HCT116 (cell line): ENCODE measurements at regions not wholly inside any gene's neighbourhood (a gene's known extent, or its start where the extent isn't known, plus 50 kb on each side); places are given as distances from the start of the nearest gene placed in this dataset.
A peak's percentile ranks its signal among the peaks of the same experiment; 100 is the strongest.
"Not testable (repeated sequence)": the region's sequence is repeated elsewhere in the genome, so short reads cannot be mapped to it uniquely, and the experiment has no call there.

Experiments used
- ATAC-seq: fragments of 200-7000 bp; cut with Tn5 transposase; 2 replicates; pipeline ENCODE4 v1.9.1; 2020; ENCODE audit warnings: mild to moderate bottlenecking, moderate library complexity
- BruUV-seq: library from RNA; stranded (reverse); fragments of 400-500 nt; replicated peaks from 2 replicates; lab custom pipeline; 2021; lab: Mats Ljungman, UMichigan
- CTCF ChIA-PET: fragments of 300-600 bp; sonication (Branson Sonifier 250); formaldehyde crosslinking; loops from one replicate; lab custom pipeline; 2021; ENCODE audit warnings: antibody characterized with exemption; lab: Charles Lee
- POLR2A ChIA-PET: fragments of 300-600, 350-600 bp; sonication (Branson Sonifier 250); formaldehyde crosslinking; loops from one replicate; lab custom pipeline; 2021; ENCODE audit warnings: antibody characterized with exemption; lab: Charles Lee
- RAD21 ChIA-PET, 2 experiments: fragments of 300-600 bp; sonication (Branson Sonifier 250); formaldehyde crosslinking; loops; one replicate each; lab custom pipeline; 2023; ENCODE audit warnings: low total read pairs in 2 of 2; ENCODE audit not compliant: uncharacterized antibody in 2 of 2, unreplicated experiment in 2 of 2, low non-redundant PET in 1 of 2; lab: Charles Lee
- DNase-seq: peaks from one replicate; pipeline ENCODE4 v3.0.0-alpha.2; 2010; ENCODE audit warnings: low read depth, low spot score
- H2AFZ ChIP-seq: fragments of 200-600 bp; shearing (Covaris generic), sonication (generic); 2 replicates; pipeline ENCODE4 v1.6.1; 2017; ENCODE audit warnings: low read depth, mixed run types, mixed read lengths, antibody characterized with exemption, low read length; ENCODE audit not compliant: poor library complexity, severe bottlenecking
- H3K27ac ChIP-seq: 2 replicates; pipeline ENCODE4 v1.5.1; 2012; ENCODE audit warnings: low read depth, low read length
- H3K27me3 ChIP-seq: fragments of 200-600 bp; sonication (generic); 2 replicates; pipeline ENCODE4 v1.6.1; 2016; ENCODE audit warnings: mixed run types, low read length, mixed read lengths; ENCODE audit not compliant: insufficient read depth
- H3K36me3 ChIP-seq, 2 experiments: fragments of 200-500 bp in 1 of 2; fragments of 200-600 bp in 1 of 2; sonication (Bioruptor generic) in 1 of 2; sonication (generic) in 1 of 2; 2 replicates each; pipeline versions ENCODE4 v1.5.1 to v1.6.1; 2014 to 2016; ENCODE audit warnings: low read length in 2 of 2, inconsistent platforms in 1 of 2, mixed read lengths in 1 of 2, mixed run types in 1 of 2; ENCODE audit not compliant: insufficient read depth in 2 of 2, control insufficient read depth in 1 of 2
- H3K4me1 ChIP-seq, 2 experiments: fragments of 200-600 bp in 1 of 2; sonication (generic) in 1 of 2; 2 replicates each; pipeline versions ENCODE4 v1.5.1 to v1.6.1; 2012 to 2017; ENCODE audit warnings: low read length in 2 of 2, inconsistent platforms in 1 of 2, mild to moderate bottlenecking in 1 of 2, mixed read lengths in 1 of 2, mixed run types in 1 of 2, moderate library complexity in 1 of 2; ENCODE audit not compliant: insufficient read depth in 2 of 2, control insufficient read depth in 1 of 2
- H3K4me2 ChIP-seq: fragments of 200-600 bp; sonication (generic); 2 replicates; pipeline ENCODE4 v1.6.1; 2017; ENCODE audit warnings: mixed run types, low read length, mixed read lengths
- H3K4me3 ChIP-seq, 2 experiments: fragments of 200-600 bp in 1 of 2; sonication (generic) in 1 of 2; replicated peaks in 1 of 2; 2 replicates each; pipeline ENCODE4 v1.5.1; 2011 to 2016; ENCODE audit warnings: low read length in 2 of 2, control low read depth in 1 of 2, low read depth in 1 of 2, mild to moderate bottlenecking in 1 of 2, mixed read lengths in 1 of 2, mixed run types in 1 of 2
- H3K79me2 ChIP-seq: fragments of 200-600 bp; sonication (generic); 2 replicates; pipeline ENCODE4 v1.6.1; 2017; ENCODE audit warnings: mild to moderate bottlenecking, mixed run types, low read length, moderate library complexity, mixed read lengths; ENCODE audit not compliant: insufficient read depth
- H3K9ac ChIP-seq: fragments of 200-600 bp; sonication (generic); 2 replicates; pipeline ENCODE4 v1.6.1; 2016; ENCODE audit warnings: low read length, mixed read lengths
- H3K9me2 ChIP-seq: fragments of 200-600 bp; sonication (generic), shearing (Covaris generic); 2 replicates; pipeline ENCODE4 v1.6.1; 2017; ENCODE audit warnings: mixed run types, mild to moderate bottlenecking, moderate library complexity; ENCODE audit not compliant: insufficient read depth
- H3K9me3 ChIP-seq, 2 experiments: fragments of 200-500 bp in 1 of 2; fragments of 200-600 bp in 1 of 2; sonication (Bioruptor generic) in 1 of 2; sonication (generic) in 1 of 2; 2 replicates each; pipeline ENCODE4 v1.6.1; 2014 to 2017; ENCODE audit warnings: low read length in 2 of 2, mixed read lengths in 2 of 2, inconsistent platforms in 1 of 2, low read depth in 1 of 2, mild to moderate bottlenecking in 1 of 2, mixed run types in 1 of 2, moderate library complexity in 1 of 2; ENCODE audit not compliant: control insufficient read depth in 1 of 2, insufficient read depth in 1 of 2
- H4K20me1 ChIP-seq: fragments of 200-600 bp; sonication (generic), shearing (Covaris generic); 2 replicates; pipeline ENCODE4 v1.6.1; 2017; ENCODE audit warnings: mixed run types, mild to moderate bottlenecking, moderate library complexity; ENCODE audit not compliant: insufficient read depth
- CTCF ChIP-seq, 3 experiments: fragments of 200-600 bp in 1 of 3; sonication (generic) in 1 of 3; IDR thresholded peaks in 2 of 3; conservative IDR thresholded peaks in 1 of 3; 2 replicates each; pipeline ENCODE4 v1.5.1; 2012 to 2017; ENCODE audit warnings: low read depth in 2 of 3, low read length in 2 of 3, antibody characterized with exemption in 1 of 3, borderline replicate concordance in 1 of 3, control low read depth in 1 of 3, mild to moderate bottlenecking in 1 of 3, mixed read lengths in 1 of 3, mixed run types in 1 of 3, moderate library complexity in 1 of 3; ENCODE audit not compliant: insufficient read depth in 1 of 3
- ELF1 ChIP-seq: IDR thresholded peaks from 2 replicates; pipeline ENCODE4 v1.6.1; 2012; ENCODE audit warnings: low read depth, borderline replicate concordance
- intact Hi-C: fragments of 100-400 bp; cut with micrococcal nuclease; formaldehyde crosslinking; loops from 2 replicates; pipeline ENCODE4 v1.10.0; 2022

GRCh38 chr13:20305587-20305986 is 73.5 kb upstream of the GJB6 start:
- H3K4me1 ChIP-seq: no peaks in the 10 kb centered on the region
- ChIA-PET RAD21 (no interaction called here), CTCF (no interaction called here), POLR2A (no interaction called here)
- H3K27ac ChIP-seq: no peak overlapping the region
- H3K79me2 ChIP-seq: no peaks in the 10 kb centered on the region
- no peak overlapping the region for H3K9ac ChIP-seq
- peaks cover 0 to 9% of the 10 kb centered on the region in 2 experiments; a peak in 1 of 4 replicates for H3K9me3 ChIP-seq
- BruUV-seq: no TSS peak
- H3K4me2 ChIP-seq: no peak overlapping the region
- no peak for DNase-seq
- intact Hi-C loops: no loop called here
- TF ChIP-seq ELF1 (no peak), CTCF (IDR thresholded peaks at IDR 0.05 in 2 of 3, conservative IDR thresholded peaks at IDR 0.05 in 1 of 3; ENCODE audit: borderline replicate concordance in 1 of 3, insufficient read depth in 1 of 3, low read depth in 2 of 3, low read length in 2 of 3) (peak in 2 of 3 experiments; percentile 25 to 32; a peak in 3 of 6 replicates)
- H4K20me1 ChIP-seq: no peaks in the 10 kb centered on the region
- peak; percentile 60; the same call in 1 of the 2 replicates for ATAC-seq
- H3K27me3 ChIP-seq: no peaks in the 10 kb centered on the region
- no peaks in the 10 kb centered on the region for H3K9me2 ChIP-seq
- H2AFZ ChIP-seq: no peak overlapping the region
- no peaks in the 10 kb centered on the region for H3K36me3 ChIP-seq
- no peak overlapping the region for H3K4me3 ChIP-seq

DNA sequence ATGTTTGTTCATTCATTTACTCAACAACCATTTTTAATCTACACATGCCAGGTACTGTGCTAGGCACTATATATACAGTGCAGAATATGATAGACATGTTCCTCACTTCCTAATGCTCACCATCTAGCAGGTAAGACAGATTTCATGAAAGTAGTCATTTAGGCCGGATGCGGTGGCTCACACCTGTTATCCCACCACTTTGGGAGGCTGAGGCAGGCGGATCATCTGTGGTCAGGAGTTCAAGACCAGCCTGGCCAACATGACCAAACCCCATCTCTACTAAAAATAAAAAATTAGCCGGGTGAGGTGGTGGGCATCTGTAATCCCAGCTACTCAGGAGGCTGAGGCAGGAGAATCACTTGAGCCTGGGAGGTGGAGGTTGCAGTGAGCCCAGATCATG is 71.9 kb upstream of the GJB6 start:
- intact Hi-C loops, H2AFZ ChIP-seq, H3K4me1 ChIP-seq, H3K27ac ChIP-seq, H3K9me3 ChIP-seq, BruUV-seq, H3K79me2 ChIP-seq, H3K9me2 ChIP-seq, H3K27me3 ChIP-seq, H3K4me2 ChIP-seq, H3K9ac ChIP-seq, ATAC-seq, H4K20me1 ChIP-seq, H3K4me3 ChIP-seq, H3K36me3 ChIP-seq, DNase-seq, POLR2A ChIA-PET, RAD21 ChIA-PET: not testable (repeated sequence)
- CTCF ChIA-PET: interaction anchor here (1.2 kb wide), 1 partner anchor 10 kb away, joined by 3 read pairs; no protein-coding TSS in a partner anchor
